ENCODE measurements at regions not wholly inside any gene's neighbourhood (a gene's known extent, or its start where the extent isn't known, plus 50 kb on each side); places are given as distances from the start of the nearest gene placed in this dataset.

GRCh38 chr4:147326591-147326990, 154.3 kb upstream of the EDNRA start:
- Mint-ChIP-seq H3K27ac (no peak overlapping the region), H3K27me3 (no peaks in the 10 kb centered on the region), H3K4me3 (no peak overlapping the region), H3K9me3 (no peaks in the 10 kb centered on the region), H3K36me3 (ENCODE audit: low read depth) (no peaks in the 10 kb centered on the region), H3K4me1 (no peaks in the 10 kb centered on the region)
- no peak for DNase-seq
- intact Hi-C loops (cut with micrococcal nuclease) = no loop called here

DNA sequence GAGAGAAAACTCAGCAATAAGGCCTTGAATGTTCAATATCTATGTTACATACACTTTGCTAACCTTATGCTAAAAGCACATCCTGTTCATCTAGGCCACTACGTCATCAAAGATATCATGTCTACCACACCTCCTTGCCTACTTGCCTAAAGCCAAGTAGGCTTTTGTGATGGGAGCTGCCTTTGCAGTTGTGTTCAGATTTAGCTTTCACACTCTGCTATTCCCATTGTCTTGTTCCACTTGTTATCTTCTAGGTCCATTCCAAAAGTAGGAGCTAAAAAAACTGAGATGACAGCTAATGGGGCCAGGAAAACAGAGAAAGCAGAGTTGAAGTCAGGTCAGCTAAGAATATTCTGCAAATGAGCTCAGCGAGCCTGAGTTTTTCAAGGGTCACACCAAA, 153.6 kb upstream of the EDNRA start:
- H3K36me3 Mint-ChIP-seq (ENCODE audit: low read depth) = no peaks in the 10 kb centered on the region
- H3K27ac Mint-ChIP-seq = no peak overlapping the region
- no peaks in the 10 kb centered on the region for H3K9me3 Mint-ChIP-seq
- no peak overlapping the region for H3K4me3 Mint-ChIP-seq
- H3K27me3 Mint-ChIP-seq = no peaks in the 10 kb centered on the region
- intact Hi-C loops (cut with micrococcal nuclease) = no loop called here
- DNase-seq = no peak
- H3K4me1 Mint-ChIP-seq = no peaks in the 10 kb centered on the region

- no peaks in the 10 kb centered on the region for H3K27me3 Mint-ChIP-seq
- no peaks in the 10 kb centered on the region for H3K36me3 Mint-ChIP-seq (ENCODE audit: low read depth)
- DNase-seq = no peak
- no peaks in the 10 kb centered on the region for H3K9me3 Mint-ChIP-seq
- intact Hi-C loops (cut with micrococcal nuclease) = no loop called here
- H3K27ac Mint-ChIP-seq = no peak overlapping the region
- H3K4me1 Mint-ChIP-seq = no peaks in the 10 kb centered on the region
- H3K4me3 Mint-ChIP-seq = no peak overlapping the region
Observed at GRCh38 chr4:147328189-147328588, 152.7 kb upstream of the EDNRA start.

DNA sequence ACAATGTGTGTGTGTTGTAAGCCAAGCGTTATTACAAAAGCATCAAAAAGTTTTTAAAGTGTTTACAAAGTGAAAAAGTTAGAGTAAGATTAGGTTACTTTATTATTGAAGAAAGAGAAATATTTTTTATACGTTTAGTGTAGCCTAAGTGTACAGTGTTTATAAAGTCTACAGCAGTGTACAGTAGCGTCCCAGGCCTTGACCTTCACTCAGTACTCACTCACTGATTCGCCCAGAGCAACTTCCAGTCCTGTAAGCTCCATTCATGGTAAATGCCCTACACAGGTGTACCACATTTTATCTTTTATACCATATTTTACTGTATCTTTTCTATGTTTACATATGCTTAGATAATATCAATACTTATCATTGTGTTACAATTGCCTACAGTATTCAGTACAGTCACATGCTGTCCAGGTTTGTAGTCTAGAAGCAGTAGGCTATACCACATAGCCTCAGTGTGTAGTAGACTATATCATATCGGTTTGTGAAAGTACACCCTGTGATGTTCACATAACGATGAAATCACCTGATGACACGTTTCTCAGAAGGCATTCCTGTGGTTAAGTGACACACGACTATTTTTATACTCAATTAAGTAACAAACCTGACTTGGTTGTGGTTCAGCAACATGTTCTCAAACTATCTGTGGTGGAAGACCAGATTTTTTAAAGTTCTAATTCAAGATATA, 152.0 kb upstream of the EDNRA start:
- intact Hi-C loops (cut with micrococcal nuclease) = no loop called here
- Mint-ChIP-seq H3K4me1 (no peaks in the 10 kb centered on the region), H3K4me3 (no peak overlapping the region), H3K27me3 (no peaks in the 10 kb centered on the region), H3K36me3 (ENCODE audit: low read depth) (no peaks in the 10 kb centered on the region), H3K9me3 (no peaks in the 10 kb centered on the region), H3K27ac (no peak overlapping the region)
- no peak for DNase-seq

GRCh38 chr4:147332091-147332490, 148.8 kb upstream of the EDNRA start:
- H3K4me3 Mint-ChIP-seq = no peak overlapping the region
- H3K27ac Mint-ChIP-seq = no peak overlapping the region
- intact Hi-C loops (cut with micrococcal nuclease) = no loop called here
- no peaks in the 10 kb centered on the region for H3K36me3 Mint-ChIP-seq (ENCODE audit: low read depth)
- H3K27me3 Mint-ChIP-seq = no peaks in the 10 kb centered on the region
- no peak for DNase-seq
- H3K4me1 Mint-ChIP-seq = no peaks in the 10 kb centered on the region
- H3K9me3 Mint-ChIP-seq = no peaks in the 10 kb centered on the region

DNA sequence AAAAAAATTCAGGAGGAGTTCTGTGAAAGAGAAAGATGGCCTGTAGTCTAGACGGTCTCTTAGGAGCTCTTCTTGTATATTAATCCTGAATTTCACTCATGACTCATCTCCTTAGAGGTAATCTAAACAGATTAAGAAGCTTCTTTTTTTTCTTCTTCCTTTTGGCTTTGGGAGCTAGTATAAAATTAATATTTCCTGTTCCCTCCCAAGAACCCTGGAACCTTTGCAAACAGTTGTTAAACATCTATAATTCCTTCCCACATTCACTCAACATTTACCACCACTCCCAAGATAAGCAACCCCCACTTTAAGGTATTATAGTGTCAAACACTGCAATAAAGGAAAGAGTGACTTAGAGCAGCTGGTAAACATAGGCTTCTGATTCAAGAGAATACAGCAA, 146.4 kb upstream of the EDNRA start:
- Mint-ChIP-seq H3K9me3 (no peaks in the 10 kb centered on the region), H3K4me3 (no peak overlapping the region), H3K27me3 (no peaks in the 10 kb centered on the region), H3K27ac (no peak overlapping the region), H3K4me1 (no peaks in the 10 kb centered on the region), H3K36me3 (ENCODE audit: low read depth) (no peaks in the 10 kb centered on the region)
- no peak for DNase-seq
- intact Hi-C loops (cut with micrococcal nuclease) = no loop called here

GRCh38 chr4:147335183-147335582, 145.7 kb upstream of the EDNRA start:
- H3K9me3 Mint-ChIP-seq = no peaks in the 10 kb centered on the region

GRCh38 chr4:147336252-147336651, 144.6 kb upstream of the EDNRA start:
- intact Hi-C loops (cut with micrococcal nuclease) = no loop called here
- H3K27me3 Mint-ChIP-seq = no peaks in the 10 kb centered on the region
- no peak for DNase-seq
- no peaks in the 10 kb centered on the region for H3K4me1 Mint-ChIP-seq
- H3K36me3 Mint-ChIP-seq (ENCODE audit: low read depth) = no peaks in the 10 kb centered on the region
- no peak overlapping the region for H3K27ac Mint-ChIP-seq
- H3K9me3 Mint-ChIP-seq = no peaks in the 10 kb centered on the region
- no peak overlapping the region for H3K4me3 Mint-ChIP-seq

More at GRCh38 chr4:147335183-147335582, 145.7 kb upstream of the EDNRA start:
- intact Hi-C loops (cut with micrococcal nuclease) = no loop called here
- DNase-seq = no peak
- Mint-ChIP-seq H3K27me3 (no peaks in the 10 kb centered on the region), H3K4me3 (no peak overlapping the region), H3K36me3 (ENCODE audit: low read depth) (no peaks in the 10 kb centered on the region), H3K27ac (no peak overlapping the region), H3K4me1 (no peaks in the 10 kb centered on the region)

DNA sequence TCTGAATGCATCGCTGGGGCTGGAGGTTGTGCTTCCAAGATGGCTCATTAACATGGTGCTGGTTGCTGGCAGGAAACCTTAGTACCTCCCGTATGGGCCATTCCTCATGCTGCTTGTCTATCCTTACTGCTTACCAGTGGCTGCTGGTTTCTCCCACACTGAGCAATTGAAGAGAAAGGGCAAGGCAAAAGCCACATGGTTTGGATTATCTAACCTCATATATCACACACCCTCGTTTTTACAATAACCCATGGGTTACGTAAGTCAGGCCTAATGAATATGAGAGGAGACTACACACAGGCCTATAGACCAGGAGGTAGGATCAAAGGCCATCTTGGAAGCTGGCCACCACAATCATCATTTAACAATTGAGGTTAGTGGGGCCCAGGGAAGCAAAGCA, 141.8 kb upstream of the EDNRA start:
- DNase-seq = no peak
- H3K9me3 Mint-ChIP-seq = no peaks in the 10 kb centered on the region
- no peaks in the 10 kb centered on the region for H3K36me3 Mint-ChIP-seq (ENCODE audit: low read depth)
- intact Hi-C loops (cut with micrococcal nuclease) = no loop called here
- no peak overlapping the region for H3K27ac Mint-ChIP-seq
- H3K4me1 Mint-ChIP-seq = no peaks in the 10 kb centered on the region
- H3K4me3 Mint-ChIP-seq = no peak overlapping the region
- H3K27me3 Mint-ChIP-seq = no peaks in the 10 kb centered on the region

- no peak for DNase-seq
- Mint-ChIP-seq H3K27me3 (no peaks in the 10 kb centered on the region), H3K27ac (no peak overlapping the region), H3K36me3 (ENCODE audit: low read depth) (no peaks in the 10 kb centered on the region), H3K9me3 (no peaks in the 10 kb centered on the region), H3K4me1 (no peaks in the 10 kb centered on the region), H3K4me3 (no peak overlapping the region)
- intact Hi-C loops (cut with micrococcal nuclease) = no loop called here
Observed at GRCh38 chr4:147340111-147340510, 140.8 kb upstream of the EDNRA start.

DNA sequence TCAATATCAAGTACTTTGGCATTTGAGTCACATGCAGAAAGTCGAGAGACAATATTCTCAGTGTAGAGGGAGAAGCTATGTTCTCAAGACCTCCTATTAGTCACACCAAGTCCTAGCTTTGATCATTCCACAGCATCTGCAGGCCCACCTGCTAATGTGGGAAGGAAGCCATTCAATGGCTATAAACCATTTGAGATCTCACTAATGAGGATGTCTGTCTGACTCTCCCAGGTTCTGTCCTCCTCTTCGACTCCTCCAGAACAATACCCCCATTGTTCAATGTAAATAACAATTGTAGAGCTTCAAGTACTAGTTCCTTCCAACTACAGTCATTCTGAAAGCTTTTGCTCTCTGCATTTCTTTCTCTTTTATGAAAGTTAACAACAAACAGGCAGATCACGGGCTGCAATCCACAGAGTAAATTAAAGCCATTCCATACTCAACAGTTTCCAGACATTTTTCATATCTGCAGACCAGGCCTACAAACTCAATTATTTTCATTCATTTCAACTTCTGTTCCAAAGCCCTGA, 140.2 kb upstream of the EDNRA start:
- H3K36me3 Mint-ChIP-seq (ENCODE audit: low read depth) = no peaks in the 10 kb centered on the region

DNA sequence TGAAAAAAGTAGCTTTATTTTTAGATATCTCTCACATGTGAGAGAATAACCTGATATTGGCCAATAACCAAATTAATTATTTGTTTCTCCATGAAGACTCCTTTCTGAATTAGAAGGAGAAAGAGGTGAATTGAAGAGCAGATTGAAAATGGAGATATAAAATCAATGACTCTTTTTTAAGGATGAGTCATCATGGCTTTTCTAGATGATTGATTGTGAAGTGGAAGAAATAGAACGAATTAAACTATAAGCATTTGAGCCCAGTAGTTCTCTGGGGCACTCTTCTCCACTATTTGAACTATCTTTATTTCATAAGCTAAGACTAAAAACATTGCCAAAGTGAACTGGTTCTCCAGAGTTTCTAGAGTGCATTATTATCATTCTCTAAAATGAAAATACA, 137.2 kb upstream of the EDNRA start:
- H3K9me3 Mint-ChIP-seq = no peaks in the 10 kb centered on the region
- H3K27me3 Mint-ChIP-seq = no peaks in the 10 kb centered on the region
- DNase-seq = no peak
- intact Hi-C loops (cut with micrococcal nuclease) = no loop called here
- H3K36me3 Mint-ChIP-seq (ENCODE audit: low read depth) = no peaks in the 10 kb centered on the region
- H3K27ac Mint-ChIP-seq = no peak overlapping the region
- no peak overlapping the region for H3K4me3 Mint-ChIP-seq
- H3K4me1 Mint-ChIP-seq = no peaks in the 10 kb centered on the region

More for the DNA sequence above, 140.2 kb upstream of the EDNRA start:
- Mint-ChIP-seq H3K27me3 (no peaks in the 10 kb centered on the region), H3K4me1 (no peaks in the 10 kb centered on the region), H3K4me3 (no peak overlapping the region), H3K27ac (no peak overlapping the region), H3K9me3 (no peaks in the 10 kb centered on the region)
- intact Hi-C loops (cut with micrococcal nuclease) = no loop called here
- no peak for DNase-seq

- H3K36me3 Mint-ChIP-seq (ENCODE audit: low read depth) = no peaks in the 10 kb centered on the region
- no peaks in the 10 kb centered on the region for H3K4me1 Mint-ChIP-seq
- H3K9me3 Mint-ChIP-seq = no peaks in the 10 kb centered on the region
- DNase-seq = no peak
- H3K4me3 Mint-ChIP-seq = no peak overlapping the region
- intact Hi-C loops (cut with micrococcal nuclease) = no loop called here
- H3K27ac Mint-ChIP-seq = no peak overlapping the region
- no peaks in the 10 kb centered on the region for H3K27me3 Mint-ChIP-seq
Observed at GRCh38 chr4:147345662-147346061, 135.2 kb upstream of the EDNRA start.

DNA sequence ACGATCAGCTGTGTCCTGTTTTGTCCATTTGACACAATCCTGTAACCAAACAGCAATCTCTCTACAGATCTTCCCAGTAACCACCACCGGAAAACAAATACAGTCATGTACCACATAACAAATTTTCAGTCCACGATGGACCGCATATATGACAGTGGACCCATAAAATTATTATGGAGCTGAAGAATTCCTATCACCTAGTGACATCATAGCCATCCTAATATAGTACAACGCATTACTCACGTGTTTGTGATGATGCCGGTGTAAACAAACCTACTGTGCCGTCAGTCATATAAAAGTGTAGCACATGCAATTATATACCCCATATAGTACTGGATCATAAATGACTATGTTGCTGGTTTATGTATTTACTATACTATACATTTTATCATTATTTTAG, 133.7 kb upstream of the EDNRA start:
- Mint-ChIP-seq H3K36me3 (ENCODE audit: low read depth) (no peaks in the 10 kb centered on the region), H3K4me1 (no peaks in the 10 kb centered on the region), H3K27ac (no peak overlapping the region), H3K4me3 (no peak overlapping the region), H3K9me3 (no peaks in the 10 kb centered on the region), H3K27me3 (no peaks in the 10 kb centered on the region)
- intact Hi-C loops (cut with micrococcal nuclease) = no loop called here
- no peak for DNase-seq

- Mint-ChIP-seq H3K27me3 (no peaks in the 10 kb centered on the region), H3K27ac (no peak overlapping the region), H3K4me1 (no peaks in the 10 kb centered on the region), H3K4me3 (no peak overlapping the region), H3K9me3 (no peaks in the 10 kb centered on the region), H3K36me3 (ENCODE audit: low read depth) (no peaks in the 10 kb centered on the region)
- intact Hi-C loops (cut with micrococcal nuclease) = no loop called here
- no peak for DNase-seq
Observed at GRCh38 chr4:147349193-147349592, 131.7 kb upstream of the EDNRA start.
